Subcutaneous abdominal adipose tissue (tissue), 5 donors: ENCODE measurements at regions not wholly inside any gene's neighbourhood (a gene's known extent, or its start where the extent isn't known, plus 50 kb on each side); places are given as distances from the start of the nearest gene placed in this dataset.

ENCODE experiments used
- H3K27ac ChIP-seq: one replicate; pipeline ENCODE4 v1.7.0; 2013; ENCODE audit warnings: low read depth, mild to moderate bottlenecking, inconsistent platforms, low read length, moderate library complexity
- H3K27me3 ChIP-seq, 5 donors: one replicate each; pipeline ENCODE4 v1.7.0; 2013; ENCODE audit warnings: low read length in 5 of 5, inconsistent platforms in 1 of 5; ENCODE audit not compliant: control insufficient read depth in 5 of 5, insufficient read depth in 4 of 5
- H3K36me3 ChIP-seq, 5 donors: one replicate each; pipeline ENCODE4 v1.7.0; 2013; ENCODE audit warnings: low read length in 5 of 5; ENCODE audit not compliant: control insufficient read depth in 5 of 5, insufficient read depth in 5 of 5
- H3K4me1 ChIP-seq, 5 donors: one replicate each; pipeline ENCODE4 v1.7.0; 2013; ENCODE audit warnings: low read length in 5 of 5, mild to moderate bottlenecking in 3 of 5, moderate library complexity in 1 of 5; ENCODE audit not compliant: control insufficient read depth in 5 of 5, insufficient read depth in 5 of 5
- H3K4me3 ChIP-seq, 5 donors: one replicate each; pipeline ENCODE4 v1.7.0; 2013; ENCODE audit warnings: low read length in 5 of 5, low read depth in 1 of 5
- H3K9ac ChIP-seq, 5 donors: one replicate each; pipeline ENCODE4 v1.7.0; 2013; ENCODE audit warnings: low read length in 5 of 5, mild to moderate bottlenecking in 4 of 5, moderate library complexity in 3 of 5
- H3K9me3 ChIP-seq, 5 donors: one replicate each; pipeline ENCODE4 v1.7.0; 2013; ENCODE audit warnings: low read length in 5 of 5; ENCODE audit not compliant: control insufficient read depth in 5 of 5
- donor health status: healthy.
- donor health status: healthy.
- donor health status: healthy.
- donor health status: healthy.
- donor health status: healthy.

- H3K9ac ChIP-seq: no peak overlapping the region
- H3K4me3 ChIP-seq: no peak overlapping the region
- H3K9me3 ChIP-seq: no peaks in the 10 kb centered on the region
- no peak overlapping the region for H3K27ac ChIP-seq
- H3K4me1 ChIP-seq: no peaks in the 10 kb centered on the region
- peaks cover 0 to 10% (median 5%) of the 10 kb centered on the region in 5 donors for H3K27me3 ChIP-seq
- no peaks in the 10 kb centered on the region for H3K36me3 ChIP-seq
These were observed 241.4 kb upstream of the RPS6KA3 start for GRCh38 chrX:20507901-20508620.

GRCh38 chrX:20506739-20507138 lies 240.0 kb upstream of the RPS6KA3 start:
- H3K27me3 ChIP-seq: peaks cover 0 to 10% (median 5%) of the 10 kb centered on the region in 5 donors
- H3K9me3 ChIP-seq: no peaks in the 10 kb centered on the region
- H3K9ac ChIP-seq: no peak overlapping the region
- H3K27ac ChIP-seq: no peak overlapping the region
- H3K4me3 ChIP-seq: no peak overlapping the region
- H3K4me1 ChIP-seq: no peaks in the 10 kb centered on the region
- no peaks in the 10 kb centered on the region for H3K36me3 ChIP-seq

GRCh38 chrX:20500949-20501348 lies 234.2 kb upstream of the RPS6KA3 start:
- Histone ChIP-seq H3K4me3 (no peak overlapping the region), H3K27me3 (peaks cover 0 to 15% (median 3%) of the 10 kb centered on the region in 5 donors), H3K36me3 (no peaks in the 10 kb centered on the region)

GRCh38 chrX:20500171-20500865 lies 233.6 kb upstream of the RPS6KA3 start:
- H3K27ac ChIP-seq: no peak overlapping the region
- no peaks in the 10 kb centered on the region for H3K9me3 ChIP-seq
- peaks cover 0 to 16% (median 3%) of the 10 kb centered on the region in 5 donors for H3K27me3 ChIP-seq
- H3K4me1 ChIP-seq: no peaks in the 10 kb centered on the region
- H3K4me3 ChIP-seq: no peak overlapping the region
- no peak overlapping the region for H3K9ac ChIP-seq
- H3K36me3 ChIP-seq: no peaks in the 10 kb centered on the region

More at GRCh38 chrX:20500949-20501348, 234.2 kb upstream of the RPS6KA3 start:
- no peaks in the 10 kb centered on the region for H3K9me3 ChIP-seq
- H3K4me1 ChIP-seq: no peaks in the 10 kb centered on the region
- H3K9ac ChIP-seq: no peak overlapping the region
- H3K27ac ChIP-seq: no peak overlapping the region

GRCh38 chrX:20499763-20500162 lies 233.1 kb upstream of the RPS6KA3 start:
- H3K9ac ChIP-seq: no peak overlapping the region
- H3K36me3 ChIP-seq: no peaks in the 10 kb centered on the region
- H3K27me3 ChIP-seq: peaks cover 0 to 16% (median 3%) of the 10 kb centered on the region in 5 donors
- H3K9me3 ChIP-seq: no peaks in the 10 kb centered on the region
- no peak overlapping the region for H3K27ac ChIP-seq
- no peaks in the 10 kb centered on the region for H3K4me1 ChIP-seq
- H3K4me3 ChIP-seq: no peak overlapping the region

GRCh38 chrX:20498851-20499635 lies 232.3 kb upstream of the RPS6KA3 start:
- no peak overlapping the region for H3K9ac ChIP-seq
- H3K27me3 ChIP-seq: peaks cover 0 to 16% (median 0%) of the 10 kb centered on the region in 5 donors
- no peak overlapping the region for H3K27ac ChIP-seq
- H3K36me3 ChIP-seq: no peaks in the 10 kb centered on the region
- no peaks in the 10 kb centered on the region for H3K9me3 ChIP-seq
- no peaks in the 10 kb centered on the region for H3K4me1 ChIP-seq
- H3K4me3 ChIP-seq: no peak overlapping the region

GRCh38 chrX:20495575-20495974 lies 228.9 kb upstream of the RPS6KA3 start:
- Histone ChIP-seq H3K4me1 (no peaks in the 10 kb centered on the region), H3K27ac (no peak overlapping the region), H3K27me3 (peaks cover 0 to 16% (median 0%) of the 10 kb centered on the region in 5 donors), H3K9ac (no peak overlapping the region), H3K36me3 (no peaks in the 10 kb centered on the region), H3K9me3 (no peaks in the 10 kb centered on the region), H3K4me3 (no peak overlapping the region)

GRCh38 chrX:20488473-20488872 lies 221.8 kb upstream of the RPS6KA3 start:
- peaks cover 0 to 2% (median 0%) of the 10 kb centered on the region in 5 donors for H3K9me3 ChIP-seq
- H3K4me3 ChIP-seq: no peak overlapping the region
- no peak overlapping the region for H3K27ac ChIP-seq
- H3K27me3 ChIP-seq: peaks cover 0 to 13% (median 6%) of the 10 kb centered on the region in 5 donors
- H3K9ac ChIP-seq: no peak overlapping the region
- no peaks in the 10 kb centered on the region for H3K4me1 ChIP-seq
- H3K36me3 ChIP-seq: no peaks in the 10 kb centered on the region

- H3K9ac ChIP-seq: no peak overlapping the region
- H3K9me3 ChIP-seq: peaks cover 0 to 4% (median 0%) of the 10 kb centered on the region in 5 donors
- no peak overlapping the region for H3K27ac ChIP-seq
- H3K36me3 ChIP-seq: no peaks in the 10 kb centered on the region
- no peaks in the 10 kb centered on the region for H3K4me1 ChIP-seq
- H3K27me3 ChIP-seq: peaks cover 0 to 13% (median 6%) of the 10 kb centered on the region in 5 donors
- no peak overlapping the region for H3K4me3 ChIP-seq
These were observed 220.5 kb upstream of the RPS6KA3 start for GRCh38 chrX:20487227-20487626.

GRCh38 chrX:20481632-20482031 lies 214.9 kb upstream of the RPS6KA3 start:
- Histone ChIP-seq H3K4me1 (no peaks in the 10 kb centered on the region), H3K9ac (no peak overlapping the region), H3K4me3 (no peak overlapping the region), H3K9me3 (peaks cover 0 to 4% (median 0%) of the 10 kb centered on the region in 5 donors), H3K27ac (no peak overlapping the region), H3K36me3 (no peaks in the 10 kb centered on the region), H3K27me3 (peaks cover 0 to 19% (median 12%) of the 10 kb centered on the region in 5 donors)
